ENCODE measurements at regions not wholly inside any gene's neighbourhood (a gene's known extent, or its start where the extent isn't known, plus 50 kb on each side); places are given as distances from the start of the nearest gene placed in this dataset.

DNA sequence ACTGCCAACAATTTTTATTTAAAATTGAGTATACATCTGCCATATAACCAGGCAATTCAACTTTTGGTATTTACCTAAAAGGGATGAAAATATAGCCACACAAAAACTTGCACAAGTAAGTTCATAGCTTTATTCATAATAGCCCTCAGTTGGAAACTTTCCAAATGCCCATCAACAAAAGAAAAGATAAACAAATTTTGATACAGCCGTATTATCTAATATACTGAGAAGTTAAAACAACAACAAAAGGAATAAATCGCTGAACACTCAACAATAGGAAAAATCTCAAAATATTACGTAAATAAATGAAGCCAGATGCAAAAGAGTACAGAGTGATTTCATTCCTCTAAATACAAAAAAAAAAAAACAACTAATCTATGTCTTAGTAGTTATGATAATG, 399.2 kb upstream of the SEMA3D start:
- intact Hi-C loops (cut with DNase I, micrococcal nuclease), result no loop called here
- DNase-seq, result no peak
- ATAC-seq, result no peak

DNA sequence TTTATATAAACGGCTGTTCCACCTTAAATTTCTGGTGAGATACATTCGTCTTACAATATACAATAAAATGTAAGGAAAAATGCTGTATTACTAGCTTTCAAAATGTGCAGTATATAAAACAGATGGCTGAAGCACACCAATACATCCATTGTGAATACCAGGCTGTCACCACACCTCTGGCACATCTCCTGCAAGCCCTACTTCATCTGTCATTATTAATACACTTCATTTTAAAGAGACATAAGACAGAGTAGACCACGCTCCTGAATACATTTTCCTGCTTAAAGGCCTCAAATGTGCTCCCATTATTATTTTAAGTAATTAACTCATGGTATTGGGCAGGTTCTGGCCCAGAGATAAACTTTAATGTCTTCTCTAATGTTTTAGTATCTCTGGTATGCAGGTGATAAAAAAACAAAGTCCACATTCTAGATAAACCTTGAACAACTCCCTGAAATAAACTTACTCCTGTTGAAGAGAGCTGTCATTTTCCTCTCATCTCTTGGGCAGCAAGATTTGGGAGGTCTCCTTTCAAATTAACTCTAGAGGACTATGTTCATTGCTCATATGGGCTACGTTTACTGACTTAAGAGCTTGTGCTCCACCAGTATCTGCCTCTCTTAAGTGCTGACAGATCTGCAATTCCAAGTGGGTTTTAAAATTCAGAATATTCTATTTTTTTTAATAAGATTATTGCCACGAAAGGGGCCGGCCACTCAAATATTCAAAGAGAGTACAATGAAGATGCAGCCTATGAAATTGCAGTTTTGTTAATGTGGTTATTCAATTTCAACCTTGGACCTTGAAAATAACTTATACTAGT, 396.5 kb upstream of the SEMA3D start:
- DNase-seq, result no peak
- intact Hi-C loops (cut with DNase I, micrococcal nuclease), result no loop called here
- no peak for ATAC-seq

DNA sequence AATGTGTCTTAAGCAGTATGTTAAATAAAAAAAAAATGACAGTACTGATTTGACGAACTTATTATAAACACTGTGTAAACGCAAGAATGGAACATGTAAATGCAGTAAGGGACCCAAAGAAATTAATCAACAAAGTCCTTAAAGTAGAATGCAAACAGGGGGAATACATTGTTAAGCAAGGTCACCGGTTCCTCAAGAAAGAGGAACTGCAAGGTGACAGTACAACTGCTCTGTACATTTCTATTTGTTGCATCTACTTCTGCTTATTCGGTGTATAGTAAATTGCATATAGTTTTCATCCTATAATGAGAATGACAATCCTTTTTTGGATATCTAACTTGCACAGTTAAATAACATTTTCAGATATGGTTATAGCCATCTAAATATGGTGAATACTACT, 387.0 kb upstream of the SEMA3D start:
- no peak for ATAC-seq
- DNase-seq, result no peak
- intact Hi-C loops (cut with DNase I, micrococcal nuclease), result no loop called here

DNA sequence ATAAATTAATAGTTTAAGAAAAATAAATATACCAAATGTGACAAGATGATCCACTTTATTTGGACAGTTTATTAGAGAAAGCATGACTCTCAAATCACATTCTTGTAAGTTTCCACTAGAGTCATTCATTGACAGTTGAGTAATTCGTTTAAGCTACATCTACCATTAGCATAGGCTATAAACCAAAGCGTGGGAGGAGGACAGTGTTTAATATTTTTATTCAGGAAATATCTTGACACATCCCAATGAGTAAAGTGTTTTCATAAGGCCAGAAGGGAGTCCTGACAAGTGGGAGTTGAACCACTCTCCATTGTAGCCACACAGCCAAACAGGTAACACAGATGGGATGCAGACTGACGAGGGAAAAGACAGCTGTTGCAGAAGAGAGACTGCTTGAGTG, 386.5 kb upstream of the SEMA3D start:
- no peak for DNase-seq
- intact Hi-C loops (cut with DNase I, micrococcal nuclease), result no loop called here
- no peak for ATAC-seq

- intact Hi-C loops (cut with DNase I, micrococcal nuclease), result no loop called here
- no peak for DNase-seq
- no peak for ATAC-seq
Measured at GRCh38 chr7:85570898-85571297, 384.0 kb upstream of the SEMA3D start.

DNA sequence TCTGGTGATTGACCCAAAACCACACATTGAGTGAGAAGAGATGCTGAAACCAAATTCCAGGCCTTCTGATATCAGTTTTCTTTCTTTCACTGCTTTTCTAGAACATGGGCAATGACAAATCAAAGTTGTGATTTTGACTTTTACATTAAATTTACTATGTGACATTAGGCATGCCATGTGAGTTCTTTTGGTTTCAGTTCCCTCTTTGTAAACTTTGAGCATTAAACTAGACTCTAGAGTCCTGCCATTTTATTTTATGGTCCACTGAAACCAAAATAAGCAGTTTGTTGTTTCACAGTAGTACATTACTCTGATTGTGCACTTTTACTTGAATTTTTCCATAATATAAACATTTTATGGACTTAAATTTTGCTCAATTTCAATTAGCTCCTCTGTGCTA, 381.1 kb upstream of the SEMA3D start:
- DNase-seq, result no peak
- ATAC-seq, result no peak
- intact Hi-C loops (cut with DNase I, micrococcal nuclease), result no loop called here

DNA sequence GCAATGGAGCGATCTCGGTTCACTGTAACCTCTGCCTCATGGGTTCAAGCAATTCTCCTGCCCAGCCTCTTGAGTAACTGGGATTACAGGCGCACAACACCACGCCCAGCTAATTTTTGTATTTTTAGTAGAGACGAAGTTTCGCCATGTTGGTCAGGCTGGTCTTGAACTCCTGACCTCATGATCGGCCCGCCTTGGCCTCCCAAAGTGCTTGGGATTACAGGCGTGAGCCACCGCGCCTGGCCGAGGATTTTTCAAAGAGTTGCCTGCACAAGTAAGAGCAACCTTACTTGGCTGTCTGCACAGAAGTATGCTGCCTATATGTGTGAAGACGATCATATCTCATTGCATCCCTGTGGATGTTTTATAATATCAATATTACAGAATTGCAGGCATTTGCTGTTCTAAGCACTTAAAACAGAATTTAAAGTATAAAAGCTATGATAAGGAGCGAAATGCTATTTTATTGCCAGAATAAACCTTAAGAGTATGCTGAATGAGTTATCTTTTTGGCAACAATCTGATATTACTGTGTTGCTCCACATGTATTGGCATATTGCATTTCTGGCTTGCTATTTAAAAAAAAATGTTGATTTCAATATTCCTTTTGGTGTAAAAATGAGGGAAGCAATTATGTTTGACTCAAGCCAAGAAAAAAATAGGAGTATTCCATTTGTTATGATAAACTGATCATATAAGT, 379.4 kb upstream of the SEMA3D start:
- DNase-seq (no peak), ATAC-seq (no peak)
- intact Hi-C loops (cut with DNase I, micrococcal nuclease), result no loop called here

DNA sequence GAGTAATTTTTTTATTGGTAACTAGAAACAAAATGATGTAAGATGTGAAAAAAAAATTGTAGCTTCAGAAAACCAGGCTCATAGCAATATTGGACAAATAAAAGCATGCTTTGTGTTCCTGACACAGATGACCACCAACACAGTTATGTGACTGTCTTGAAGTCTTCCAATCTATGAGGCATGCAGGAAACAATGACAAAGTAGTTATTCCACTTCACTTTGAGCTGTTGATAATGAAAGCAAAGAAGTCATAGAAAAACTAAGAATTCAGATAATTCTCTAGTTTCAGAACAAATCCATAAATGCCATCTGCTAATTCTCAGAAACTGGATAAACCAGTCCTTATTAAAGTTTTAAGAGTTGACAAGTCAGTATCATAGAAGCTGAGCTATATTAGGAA, 378.4 kb upstream of the SEMA3D start:
- intact Hi-C loops (cut with DNase I, micrococcal nuclease), result no loop called here
- no peak for DNase-seq
- ATAC-seq, result no peak

GRCh38 chr7:85564861-85565260, 378.0 kb upstream of the SEMA3D start:
- ATAC-seq, result no peak

GRCh38 chr7:85561706-85562105, 374.9 kb upstream of the SEMA3D start:
- intact Hi-C loops (cut with DNase I, micrococcal nuclease), result no loop called here
- ATAC-seq, result no peak
- no peak for DNase-seq

More at GRCh38 chr7:85564861-85565260, 378.0 kb upstream of the SEMA3D start:
- intact Hi-C loops (cut with DNase I, micrococcal nuclease), result no loop called here
- no peak for DNase-seq

GRCh38 chr7:85554236-85555178, 367.7 kb upstream of the SEMA3D start:
- intact Hi-C loops (cut with DNase I, micrococcal nuclease), result loop anchor here in 1 of 2 donors (5.0 kb wide), 1 partner anchor 522 kb away; no protein-coding TSS in a partner anchor
- ATAC-seq (no peak), DNase-seq (no peak)

- intact Hi-C loops (cut with DNase I, micrococcal nuclease), result no loop called here
- no peak for DNase-seq
- no peak for ATAC-seq
Measured at GRCh38 chr7:85535974-85536729, 349.3 kb upstream of the SEMA3D start.

GRCh38 chr7:85529831-85530230, 343.0 kb upstream of the SEMA3D start:
- no peak for ATAC-seq
- no peak for DNase-seq
- intact Hi-C loops (cut with DNase I, micrococcal nuclease), result no loop called here

DNA sequence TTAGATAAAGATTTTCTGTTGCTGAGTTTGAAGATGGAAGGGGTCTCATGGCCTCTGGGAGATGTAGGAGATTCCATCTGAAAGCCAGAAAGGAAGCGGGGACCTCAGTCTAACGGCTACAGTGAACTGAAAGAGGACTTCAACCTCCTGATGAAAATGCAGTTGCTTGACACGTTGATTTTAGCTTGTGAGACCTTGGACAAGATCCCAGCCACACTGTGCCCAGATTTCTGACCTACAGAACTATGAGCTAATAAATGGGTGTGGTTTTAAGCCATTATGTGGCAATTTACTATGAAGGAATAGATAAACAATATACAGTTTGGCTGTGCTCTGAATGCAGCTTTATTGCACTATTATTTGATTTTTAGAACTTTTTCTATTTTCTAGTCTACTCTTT, 342.3 kb upstream of the SEMA3D start:
- DNase-seq, result no peak
- ATAC-seq, result no peak
- intact Hi-C loops (cut with DNase I, micrococcal nuclease), result no loop called here

GRCh38 chr7:85528581-85528980, 341.7 kb upstream of the SEMA3D start:
- intact Hi-C loops (cut with DNase I, micrococcal nuclease), result no loop called here
- DNase-seq, result no peak
- no peak for ATAC-seq

GRCh38 chr7:85525676-85526075, 338.8 kb upstream of the SEMA3D start:
- DNase-seq (no peak), ATAC-seq (no peak)
- intact Hi-C loops (cut with DNase I, micrococcal nuclease), result no loop called here

DNA sequence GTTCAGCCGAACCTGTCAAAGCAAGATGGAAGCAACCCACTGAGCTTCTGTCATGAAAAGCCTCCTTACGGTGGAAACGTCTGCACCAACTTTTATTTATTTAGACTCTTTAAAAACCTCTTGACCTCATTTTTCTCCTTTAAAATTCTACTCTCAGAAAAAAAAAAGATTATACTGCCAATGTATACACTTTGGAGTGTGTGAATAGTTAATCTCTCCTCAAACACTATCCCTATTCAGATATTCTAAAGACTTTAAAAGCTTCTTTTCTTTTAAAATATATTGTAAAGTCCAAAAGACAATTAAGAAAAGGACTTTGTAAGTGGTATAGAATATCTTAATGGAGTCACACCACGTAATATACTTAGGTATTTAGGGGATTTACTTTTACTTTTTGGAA, 335.2 kb upstream of the SEMA3D start:
- intact Hi-C loops (cut with DNase I, micrococcal nuclease), result no loop called here
- ATAC-seq, result no peak
- no peak for DNase-seq

GRCh38 chr7:85521108-85521694, 334.3 kb upstream of the SEMA3D start:
- DNase-seq (no peak), ATAC-seq (no peak)
- intact Hi-C loops (cut with DNase I, micrococcal nuclease), result no loop called here

Measured in left colon (tissue), 2 donors.